KBM-7 (cell line): ENCODE measurements at regions not wholly inside any gene's neighbourhood (a gene's known extent, or its start where the extent isn't known, plus 50 kb on each side); places are given as distances from the start of the nearest gene placed in this dataset.
A peak's percentile ranks its signal among the peaks of the same experiment; 100 is the strongest.

Experiments
- DNase-seq: peaks from one replicate; pipeline ENCODE4 v3.0.0-alpha.2; 2015
- in situ Hi-C: fragments of 300-500 bp; cut with MboI; formaldehyde crosslinking; loops from 2 replicates; pipeline ENCODE4 v1.14.3; 2020; ENCODE audit warnings: low sequenced_read_pairs, low pct_unique_long_range_greater_than_20kb, mixed read lengths

DNA sequence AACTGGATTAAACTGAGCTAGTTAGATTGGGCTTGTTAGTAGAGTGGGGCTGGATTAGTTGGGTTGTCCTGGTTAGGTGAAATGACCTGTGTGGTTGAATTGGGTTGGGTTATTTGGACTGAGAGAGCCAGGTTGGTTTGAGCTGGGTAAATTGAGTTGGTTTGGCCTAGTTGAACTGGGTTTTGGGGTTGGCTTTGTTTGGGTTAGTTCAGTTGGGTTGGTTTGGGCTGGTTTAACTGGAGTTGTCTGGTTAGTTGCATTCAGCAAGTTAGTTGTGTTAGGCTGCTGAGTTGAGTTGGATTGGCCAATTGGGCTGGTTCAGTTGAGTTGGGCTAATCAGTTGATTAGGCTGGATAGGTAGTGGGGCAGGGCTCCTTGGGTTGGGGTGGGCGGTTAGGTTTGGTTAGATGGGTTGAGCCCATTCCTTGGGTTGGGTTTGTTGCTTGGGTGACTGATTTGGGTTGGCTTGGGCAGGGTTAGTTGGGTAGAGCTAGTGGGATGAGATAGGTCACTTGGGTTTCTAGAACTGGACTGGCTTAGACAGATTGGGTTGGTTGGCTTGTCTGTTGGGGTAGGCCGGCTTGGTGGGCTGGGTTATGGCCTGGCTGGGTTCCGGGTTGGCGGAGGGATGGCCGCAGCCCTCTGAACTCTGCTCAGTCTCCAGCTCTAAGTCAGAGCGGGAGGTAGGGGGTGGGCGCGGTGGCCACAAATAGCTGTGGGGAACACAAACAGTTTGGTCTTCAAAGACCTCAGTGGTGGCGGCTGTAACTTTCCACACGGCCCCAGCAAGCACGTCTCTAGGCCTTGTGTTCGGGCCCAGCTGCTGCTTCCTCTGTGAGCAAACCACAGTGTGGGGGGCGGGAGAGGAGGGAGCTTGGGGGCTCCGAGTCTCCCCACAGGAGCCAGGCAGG is 67.2 kb upstream of the RUNX3 start:
- DNase-seq = peak; percentile 59

DNA sequence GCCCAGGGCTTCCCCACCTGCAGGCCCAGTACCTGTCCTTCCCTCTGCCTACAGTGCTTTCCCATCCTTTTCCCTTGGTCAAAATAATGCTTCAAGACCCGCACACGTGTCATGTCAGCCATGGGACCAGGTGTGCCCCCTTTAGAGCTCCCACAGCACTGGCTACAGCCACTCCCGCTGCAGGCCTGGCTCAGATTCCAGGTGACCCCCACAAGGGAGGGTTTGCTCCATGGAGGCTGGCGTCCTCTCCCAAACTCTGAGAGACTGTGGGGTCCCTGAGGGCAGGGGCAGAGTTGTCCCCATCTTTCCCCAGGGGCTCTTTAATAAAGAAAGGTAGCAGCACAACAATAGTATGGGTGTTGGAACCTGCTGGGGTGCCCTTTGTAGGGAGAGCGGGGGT is 66.4 kb upstream of the RUNX3 start:
- in situ Hi-C loops = no loop called here
- no peak for DNase-seq

More for the DNA sequence above, 67.2 kb upstream of the RUNX3 start:
- in situ Hi-C loops = no loop called here

DNA sequence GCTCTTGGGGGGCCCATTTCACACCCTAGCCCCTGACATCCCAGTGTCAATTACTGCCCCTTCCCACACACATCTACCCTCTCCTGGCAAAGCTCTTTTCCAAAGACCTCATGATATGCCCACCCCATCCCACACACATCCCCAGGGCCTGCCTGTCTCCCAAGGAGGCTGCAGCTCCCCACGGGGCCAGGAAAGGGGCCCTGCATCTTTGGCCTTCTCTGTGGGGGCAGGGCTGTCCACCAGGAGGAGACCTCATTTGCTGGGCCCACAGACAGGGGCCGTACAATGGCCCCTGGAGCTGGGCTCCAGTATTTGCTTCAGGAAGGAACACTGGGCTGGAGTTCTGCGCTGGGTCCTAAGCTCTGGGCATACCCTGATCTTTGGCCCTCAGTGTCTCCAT is 65.6 kb upstream of the RUNX3 start:
- in situ Hi-C loops = no loop called here
- no peak for DNase-seq

DNA sequence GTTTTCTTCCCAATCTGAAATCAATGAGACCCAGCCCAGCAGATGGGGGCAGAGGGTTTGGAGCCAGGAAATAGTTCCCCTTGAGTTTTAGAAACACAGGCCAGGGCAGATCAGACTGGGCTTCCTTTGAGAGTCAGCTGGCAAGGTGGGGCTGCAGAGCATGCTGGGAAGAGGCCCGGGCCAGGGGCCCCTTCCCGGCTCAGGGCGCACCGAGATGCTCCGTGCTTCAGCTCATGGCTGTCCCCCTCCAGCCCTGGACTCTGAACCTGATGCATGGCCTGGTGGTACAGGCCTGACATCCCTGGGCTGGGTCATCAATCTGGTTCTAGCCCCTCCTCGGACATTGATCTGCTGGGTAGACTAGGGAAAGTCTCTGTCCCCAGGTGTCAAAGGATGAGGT is 65.1 kb upstream of the RUNX3 start:
- DNase-seq = no peak
- in situ Hi-C loops = no loop called here

DNA sequence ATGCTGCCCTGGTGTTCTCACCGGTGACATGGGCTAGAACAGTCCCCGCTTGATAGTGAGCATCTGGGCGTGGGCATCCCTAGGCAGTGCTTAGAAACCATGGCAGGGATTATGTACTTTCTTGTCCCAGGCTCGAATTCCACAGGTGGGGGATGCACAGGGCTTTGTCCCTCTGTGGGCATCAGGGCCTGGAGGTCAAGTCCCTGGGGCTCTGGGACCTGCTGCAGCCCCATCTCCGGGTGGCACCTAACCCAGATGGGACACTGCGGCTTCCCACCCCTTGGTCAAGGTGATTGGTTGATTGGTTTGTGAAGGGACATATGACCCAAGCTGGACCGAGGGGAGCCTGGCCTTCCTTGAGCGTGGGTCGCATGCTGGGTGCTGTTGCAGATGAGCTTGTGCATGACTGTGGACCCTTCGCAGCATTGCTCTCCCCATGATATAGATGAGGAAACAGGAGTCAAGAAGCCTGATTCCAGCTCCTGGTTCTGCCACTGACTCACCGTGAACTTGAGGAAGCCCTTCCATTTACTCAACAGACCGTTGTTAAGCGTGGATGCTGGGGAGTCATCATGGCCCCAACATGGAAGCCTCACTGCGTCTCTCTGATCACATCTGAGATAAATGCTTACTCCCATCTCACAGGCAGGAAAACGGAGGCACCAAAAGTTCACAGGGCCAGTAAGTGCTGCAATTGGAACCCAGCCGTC is 64.0 kb upstream of the RUNX3 start:
- no peak for DNase-seq
- in situ Hi-C loops = no loop called here

DNA sequence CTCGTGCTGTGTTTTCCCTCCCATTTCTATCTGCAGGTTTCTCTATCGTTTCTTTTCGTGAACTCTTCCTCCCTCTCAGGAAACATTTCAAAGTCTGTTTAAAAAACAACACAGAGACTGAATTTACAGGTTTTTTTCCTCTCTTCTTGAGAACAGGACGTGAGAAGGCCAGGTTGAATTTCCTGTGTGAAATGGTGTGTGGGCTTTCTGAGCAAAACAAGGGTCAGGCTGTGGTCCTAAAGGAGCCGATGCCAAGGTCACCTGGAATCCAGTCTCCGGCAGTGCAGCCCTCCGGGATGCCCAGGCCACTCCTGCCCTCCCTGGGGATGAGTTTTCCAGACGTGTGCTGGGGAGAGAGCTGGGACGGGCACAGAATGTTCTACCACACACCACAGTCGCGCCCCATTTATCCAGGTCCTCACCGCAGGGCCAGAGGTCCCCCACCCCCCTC is 62.7 kb upstream of the RUNX3 start:
- in situ Hi-C loops = no loop called here
- DNase-seq = no peak

DNA sequence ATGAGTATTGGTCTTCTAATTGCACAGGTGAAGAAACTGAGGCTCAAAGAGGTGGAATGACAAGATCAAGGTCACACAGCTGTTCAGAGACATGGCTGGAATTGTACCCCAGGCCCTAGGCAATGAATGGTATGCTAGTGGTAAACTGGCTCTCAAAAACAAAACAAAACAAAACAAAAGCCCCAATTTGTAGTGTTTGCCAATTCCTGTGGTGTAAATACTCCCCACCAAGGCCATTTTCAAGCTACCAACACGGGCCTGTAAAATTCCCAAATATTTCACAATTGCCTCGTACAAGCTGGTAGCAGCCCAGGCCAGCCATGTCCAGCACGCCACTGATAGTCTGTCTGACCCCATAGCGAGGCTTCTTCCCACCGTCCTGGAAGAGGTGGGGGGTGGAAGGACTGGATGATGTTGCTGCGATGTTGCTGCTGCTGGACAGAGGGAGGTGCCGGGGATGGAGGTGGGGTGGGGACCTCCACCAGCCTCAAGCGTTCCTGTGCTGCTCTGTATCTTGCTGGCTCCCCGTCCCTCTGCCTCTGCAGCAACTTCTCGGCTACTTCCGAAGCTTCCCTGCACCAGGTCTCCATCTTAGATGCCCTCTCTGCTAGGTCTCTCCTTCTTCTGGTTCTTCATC is 62.2 kb upstream of the RUNX3 start:
- DNase-seq = no peak
- in situ Hi-C loops = no loop called here

DNA sequence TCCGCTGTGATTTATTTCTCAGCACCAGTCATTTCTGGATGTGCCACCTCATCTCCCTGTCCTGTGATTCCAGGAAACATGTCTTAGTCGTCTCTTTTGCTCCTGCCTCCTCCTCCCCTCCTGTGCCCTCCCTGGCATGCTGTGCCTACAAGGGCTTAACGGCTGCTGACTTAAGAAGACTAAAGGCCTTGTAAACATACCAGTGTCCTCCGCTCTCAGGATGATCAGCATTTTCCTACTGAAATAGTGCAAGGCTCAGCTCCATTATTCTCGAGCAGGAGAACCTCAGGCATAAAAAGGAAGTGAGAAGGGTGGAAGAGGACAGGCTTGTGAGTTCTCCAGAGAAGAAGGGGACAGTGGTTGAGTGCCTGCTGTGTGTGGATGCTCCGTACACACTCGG is 61.6 kb upstream of the RUNX3 start:
- DNase-seq = no peak
- in situ Hi-C loops = no loop called here

DNA sequence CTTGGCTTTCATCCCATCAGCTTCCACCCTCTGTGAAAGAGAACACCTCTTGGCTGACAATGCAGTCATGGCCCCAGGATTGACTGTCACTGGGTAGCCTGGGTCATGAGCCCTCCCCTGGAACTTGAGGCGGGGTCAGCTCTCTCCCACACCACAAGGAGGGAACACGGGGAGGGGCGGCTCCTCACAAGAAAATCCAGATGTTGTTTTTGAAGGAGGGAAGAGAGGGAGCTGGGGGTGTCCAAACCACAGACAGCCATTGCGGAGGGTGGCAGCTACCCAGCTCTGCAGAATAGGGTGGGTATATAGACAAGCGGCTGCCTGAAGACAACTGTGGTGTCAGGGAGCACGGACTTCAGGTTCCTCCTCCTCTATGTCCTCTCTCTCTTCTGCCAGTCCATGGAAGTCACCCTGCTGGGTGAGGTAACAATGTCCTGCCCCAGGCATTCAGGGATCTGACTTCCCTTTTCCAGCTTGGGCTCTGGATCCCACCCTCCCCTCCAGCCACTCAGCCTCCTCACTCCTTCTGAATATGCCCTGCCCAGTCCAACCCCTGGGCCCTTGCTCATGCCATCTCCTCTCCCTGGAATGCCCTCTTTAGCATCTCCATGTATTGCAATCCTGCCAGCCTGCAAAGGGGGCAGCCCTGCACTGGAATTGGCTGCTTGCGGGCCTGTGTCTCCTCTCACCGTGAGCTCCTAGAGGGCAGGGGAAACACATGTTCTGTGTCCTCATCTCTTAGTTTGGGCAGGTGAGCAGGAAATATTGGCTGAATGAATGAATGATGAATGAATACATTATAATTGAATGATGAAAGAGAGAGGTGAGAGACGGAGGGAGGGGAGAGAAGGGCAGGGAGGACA is 60.9 kb upstream of the RUNX3 start:
- in situ Hi-C loops = no loop called here
- peak; percentile 37 for DNase-seq

DNA sequence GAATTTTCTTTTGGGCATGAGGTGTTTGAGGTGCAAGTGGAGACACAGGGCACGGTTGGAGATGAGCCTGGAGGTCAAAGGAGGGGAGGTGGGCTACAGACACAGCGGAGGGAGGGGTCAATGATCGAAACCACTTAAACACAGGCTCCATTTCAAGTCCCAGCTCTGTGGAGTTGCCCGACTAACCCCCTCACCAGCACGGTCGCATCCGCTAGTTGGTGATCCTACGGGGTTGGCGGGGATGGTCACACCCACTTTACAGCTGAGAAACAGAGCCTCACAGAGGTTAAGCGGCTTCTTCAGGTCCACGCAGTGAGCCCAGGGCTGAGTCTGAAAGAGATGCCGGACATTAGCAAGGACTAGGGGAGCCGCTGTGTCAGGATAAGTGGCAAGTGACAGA is 60.1 kb upstream of the RUNX3 start:
- in situ Hi-C loops = no loop called here
- no peak for DNase-seq

DNA sequence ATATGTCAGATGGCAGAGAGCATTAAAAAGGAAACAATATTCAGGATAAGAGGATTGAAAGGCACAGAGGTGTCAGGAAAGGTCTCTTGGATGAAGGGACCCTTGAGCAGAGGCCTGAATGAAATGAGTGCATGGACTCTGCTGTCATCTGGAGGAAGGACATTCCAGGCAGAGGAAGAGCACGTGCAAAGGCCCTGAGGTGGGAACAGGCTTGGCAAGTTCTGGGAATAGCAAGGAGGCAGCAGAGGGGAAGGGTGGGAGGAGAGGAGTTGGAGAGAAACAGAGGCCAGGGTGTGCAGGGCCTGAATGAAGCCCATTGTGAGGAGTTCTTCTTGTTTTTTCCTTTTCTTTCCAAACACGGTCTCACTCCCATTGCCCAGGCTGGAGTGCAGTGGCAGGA is 59.0 kb upstream of the RUNX3 start:
- in situ Hi-C loops = no loop called here

DNA sequence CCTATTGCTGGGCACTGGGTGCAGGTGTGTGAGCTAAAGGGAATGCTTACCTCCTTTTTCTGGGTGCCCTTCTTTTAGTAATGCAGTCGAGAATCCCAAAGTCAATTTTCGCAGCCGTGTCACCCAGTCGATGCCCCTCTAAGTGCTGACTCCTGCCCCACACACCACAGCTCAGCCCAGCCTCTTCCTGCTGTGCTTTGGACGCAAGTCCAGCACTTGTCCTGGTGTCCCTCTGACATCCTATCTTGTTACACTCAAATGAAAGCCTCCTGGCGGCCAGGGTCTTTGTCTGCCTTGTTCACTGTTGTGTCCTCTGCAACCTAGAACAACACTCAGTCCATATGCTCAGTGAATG is 58.5 kb upstream of the RUNX3 start:
- no peak for DNase-seq
- in situ Hi-C loops = no loop called here

More for the DNA sequence above, 59.0 kb upstream of the RUNX3 start:
- DNase-seq = no peak

DNA sequence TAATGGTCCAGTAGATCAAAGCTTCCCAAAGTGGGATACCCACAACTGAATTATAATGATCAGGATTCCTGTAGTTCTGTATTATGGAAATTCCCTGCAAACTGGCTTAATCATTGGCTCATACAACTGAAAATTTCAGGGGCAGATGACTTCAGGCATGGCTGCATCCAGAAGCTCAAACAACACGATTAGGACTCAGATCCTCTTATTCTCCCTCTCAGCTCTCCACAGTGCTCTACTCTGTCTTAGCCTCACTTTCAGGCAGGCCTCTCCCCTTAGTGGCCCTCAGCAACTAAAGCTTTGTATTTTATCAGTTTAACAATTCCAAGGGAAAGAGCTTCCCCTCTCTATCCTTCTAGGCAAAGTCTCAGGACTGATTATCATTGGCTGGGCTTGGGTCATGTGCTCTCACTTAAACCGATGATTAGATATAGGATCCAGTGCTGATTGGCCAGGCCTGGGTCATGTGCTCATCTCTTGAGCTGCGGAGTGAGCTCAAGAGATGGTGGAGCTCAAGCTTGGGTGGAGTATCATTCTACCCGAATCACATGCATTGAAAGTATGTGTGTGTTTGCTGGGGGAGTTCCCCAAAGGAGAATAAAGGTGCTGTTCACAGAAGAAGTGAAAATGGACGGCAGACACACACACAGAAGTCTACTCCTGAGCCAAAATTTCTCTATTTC is 57.9 kb upstream of the RUNX3 start:
- no peak for DNase-seq
- in situ Hi-C loops = no loop called here

DNA sequence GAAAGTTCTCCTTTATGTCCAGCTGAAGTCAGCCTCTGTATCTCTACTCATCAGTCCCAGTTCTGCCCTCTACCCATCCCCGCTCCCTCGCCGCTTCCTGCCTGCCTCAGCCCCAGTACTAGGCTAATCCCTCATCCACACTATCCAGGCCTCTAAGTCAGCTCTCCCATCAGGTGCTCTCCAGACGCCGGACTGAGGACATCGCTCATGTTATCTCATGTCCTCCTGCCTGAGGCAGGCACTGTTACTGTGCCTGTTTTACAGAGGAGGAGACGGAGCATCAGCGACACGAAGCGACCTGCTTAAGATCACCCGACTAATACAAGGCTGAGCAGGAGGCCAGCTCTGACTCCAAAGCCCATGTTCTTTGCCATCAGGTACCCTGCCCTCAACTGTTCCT is 57.3 kb upstream of the RUNX3 start:
- DNase-seq = no peak
- in situ Hi-C loops = no loop called here

DNA sequence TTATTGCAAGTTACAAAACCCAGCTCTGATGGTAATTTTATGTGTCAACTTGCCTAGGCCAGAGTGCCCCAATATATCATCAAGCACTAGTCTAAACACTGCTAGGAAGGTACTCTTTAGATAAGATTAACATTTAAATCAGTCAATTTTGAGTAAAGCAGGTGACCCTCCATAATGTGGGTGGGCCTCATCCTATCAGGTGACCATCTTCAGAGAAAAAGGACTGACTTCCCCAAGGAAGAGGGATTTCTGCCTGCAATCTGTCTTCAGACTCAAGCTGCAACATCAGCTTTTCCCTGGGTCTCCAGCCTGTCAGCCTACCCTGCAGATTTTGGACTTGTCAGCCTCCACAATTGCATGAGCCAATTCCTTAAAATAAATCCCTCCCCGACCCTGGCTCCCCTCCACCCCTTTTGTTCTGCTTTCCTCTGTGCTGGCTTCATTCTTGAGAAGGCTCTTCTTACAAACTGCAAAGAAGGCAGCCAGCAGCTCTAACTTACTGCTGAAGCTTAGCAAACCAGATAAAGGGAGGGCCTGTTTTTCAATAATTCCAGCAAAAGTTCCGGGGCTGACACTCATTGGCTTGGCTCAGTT is 56.4 kb upstream of the RUNX3 start:
- in situ Hi-C loops = no loop called here
- DNase-seq = no peak

DNA sequence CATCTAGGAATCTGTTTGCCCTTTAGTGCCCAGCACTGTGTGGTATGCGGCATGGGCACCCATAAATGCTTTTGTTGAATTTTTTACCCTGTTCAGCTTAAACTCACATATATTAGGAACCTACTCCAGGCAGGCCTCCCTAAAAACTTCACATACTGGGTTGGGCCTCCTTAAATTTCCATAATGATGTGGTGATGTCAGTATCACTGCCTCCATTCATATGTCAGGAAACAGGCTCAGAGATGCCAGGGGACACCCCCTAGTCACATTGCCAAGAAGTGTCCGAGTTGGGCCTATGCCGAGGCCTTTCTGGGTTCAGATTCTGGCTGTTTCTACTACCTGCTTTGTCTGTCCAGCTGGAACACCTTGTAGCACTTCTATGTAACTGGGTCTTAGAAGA is 55.7 kb upstream of the RUNX3 start:
- in situ Hi-C loops = no loop called here
- DNase-seq = no peak

DNA sequence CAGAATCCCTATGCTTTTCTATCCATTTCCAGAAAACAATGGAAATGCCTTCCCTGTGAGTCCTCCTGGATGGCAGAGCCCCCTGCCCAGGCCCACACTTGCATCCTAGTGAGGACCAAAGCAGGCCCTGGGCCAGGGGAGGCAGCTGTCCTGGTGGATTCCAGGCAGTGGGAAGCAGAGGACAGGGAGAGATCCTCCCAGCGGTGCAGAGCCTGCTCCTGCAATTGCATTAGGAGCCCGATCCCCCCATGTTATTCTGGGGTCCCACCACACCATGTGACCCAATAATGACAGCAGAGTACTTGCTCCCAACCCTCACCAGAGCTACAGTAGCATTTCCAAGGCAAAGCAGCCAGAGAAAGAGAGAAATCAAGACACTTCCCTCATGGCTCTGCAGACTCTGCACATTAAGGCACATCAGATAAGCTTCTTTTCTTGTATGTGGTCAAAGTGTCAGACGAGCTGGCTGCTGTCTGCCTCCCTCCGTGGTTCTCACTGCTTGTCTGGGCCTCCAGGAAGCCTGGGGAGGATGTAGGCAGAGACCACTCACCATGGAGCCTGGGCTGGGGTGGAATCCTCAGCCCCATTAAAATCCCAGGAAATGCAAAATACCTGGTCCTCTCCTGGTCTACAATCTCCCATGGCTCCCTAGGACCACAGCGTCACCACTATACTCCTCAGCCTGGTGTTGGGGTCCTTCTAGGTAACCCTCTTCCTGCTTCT is 54.9 kb upstream of the RUNX3 start:
- in situ Hi-C loops = no loop called here
- no peak for DNase-seq

DNA sequence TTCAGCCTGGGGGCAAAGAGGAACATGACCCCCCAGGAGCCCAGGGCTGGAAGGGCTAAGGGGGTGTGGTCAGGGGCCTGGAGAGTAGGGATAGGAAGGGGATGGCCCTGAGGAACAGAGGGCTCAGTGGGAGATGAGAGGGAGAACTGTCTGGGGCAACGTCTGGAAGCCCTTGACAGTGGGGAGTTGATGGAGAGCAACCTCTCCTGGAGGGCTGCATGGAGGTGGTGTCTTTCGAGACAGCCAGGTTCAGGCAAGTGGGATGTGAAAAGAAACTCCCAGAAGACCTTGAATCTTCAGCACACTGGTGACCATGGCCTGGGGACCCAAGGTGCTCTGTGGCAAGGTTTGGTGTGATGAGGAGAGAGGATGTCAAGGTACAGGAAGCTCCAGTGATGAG is 54.2 kb upstream of the RUNX3 start:
- no peak for DNase-seq
- in situ Hi-C loops = no loop called here
